GM19023 (cell line): ENCODE measurements at regions not wholly inside any gene's neighbourhood (a gene's known extent, or its start where the extent isn't known, plus 50 kb on each side); places are given as distances from the start of the nearest gene placed in this dataset.

Experiments
- ATAC-seq: cut with Tn5 transposase; IDR thresholded peaks from one replicate; pipeline ENCODE4 v1.9.1; 2021; ENCODE audit warnings: mild to moderate bottlenecking, moderate library complexity; ENCODE audit not compliant: unreplicated experiment

- no peak for ATAC-seq
Measured at GRCh38 chr15:66832664-66833063, 130.6 kb downstream of the SMAD6 start.

GRCh38 chr15:66833371-66833770, 131.3 kb downstream of the SMAD6 start:
- no peak for ATAC-seq

- ATAC-seq = no peak
Measured at GRCh38 chr15:66833803-66834202, 131.8 kb downstream of the SMAD6 start.

- no peak for ATAC-seq
Measured at GRCh38 chr15:66834881-66835878, 133.1 kb downstream of the SMAD6 start.

GRCh38 chr15:66836231-66837030, 134.4 kb downstream of the SMAD6 start:
- ATAC-seq = no peak

- ATAC-seq = no peak
Measured at GRCh38 chr15:66838202-66838601, 136.2 kb downstream of the SMAD6 start.

- ATAC-seq = no peak
Measured at GRCh38 chr15:66838671-66839239, 136.7 kb downstream of the SMAD6 start.

- ATAC-seq = no peak
Measured at GRCh38 chr15:66839506-66840112, 137.6 kb downstream of the SMAD6 start.

GRCh38 chr15:66840615-66841390, 138.8 kb downstream of the SMAD6 start:
- no peak for ATAC-seq

GRCh38 chr15:66841953-66842681, 140.1 kb downstream of the SMAD6 start:
- no peak for ATAC-seq

- no peak for ATAC-seq
Measured at GRCh38 chr15:66842710-66843441, 140.8 kb downstream of the SMAD6 start.

GRCh38 chr15:66843581-66843980, 141.5 kb downstream of the SMAD6 start:
- ATAC-seq = no peak

GRCh38 chr15:66844041-66844746, 142.2 kb downstream of the SMAD6 start:
- no peak for ATAC-seq

GRCh38 chr15:66844747-66845145, 142.7 kb downstream of the SMAD6 start:
- no peak for ATAC-seq

GRCh38 chr15:66845266-66845785, 143.3 kb downstream of the SMAD6 start:
- ATAC-seq = no peak

- ATAC-seq = no peak
Measured at GRCh38 chr15:66846031-66846430, 144.0 kb downstream of the SMAD6 start.

- ATAC-seq = no peak
Measured at GRCh38 chr15:66846811-66847210, 144.8 kb downstream of the SMAD6 start.

- ATAC-seq = no peak
Measured at GRCh38 chr15:66847565-66847991, 145.5 kb downstream of the SMAD6 start.
